ENCODE measurements at regions not wholly inside any gene's neighbourhood (a gene's known extent, or its start where the extent isn't known, plus 50 kb on each side); places are given as distances from the start of the nearest gene placed in this dataset.
A peak's percentile ranks its signal among the peaks of the same experiment; 100 is the strongest.

- H3K36me3 Mint-ChIP-seq (ENCODE audit: low read depth), result no peaks in the 10 kb centered on the region
- TF ChIP-seq CTCF (IDR thresholded peaks at IDR 0.05; ENCODE audit: unreplicated experiment in 3 of 3), result no peak
- H3K4me3 Mint-ChIP-seq, result no peak overlapping the region
- peaks cover 15% of the 10 kb centered on the region for H3K4me1 Mint-ChIP-seq
- H3K9me3 Mint-ChIP-seq, result peaks cover 3% of the 10 kb centered on the region
- H3K27me3 Mint-ChIP-seq (ENCODE audit: low read depth), result no peaks in the 10 kb centered on the region
- no peak overlapping the region for H3K27ac Mint-ChIP-seq
Measured at GRCh38 chr9:81466981-81467380, 222.4 kb downstream of the TLE1 start.

DNA sequence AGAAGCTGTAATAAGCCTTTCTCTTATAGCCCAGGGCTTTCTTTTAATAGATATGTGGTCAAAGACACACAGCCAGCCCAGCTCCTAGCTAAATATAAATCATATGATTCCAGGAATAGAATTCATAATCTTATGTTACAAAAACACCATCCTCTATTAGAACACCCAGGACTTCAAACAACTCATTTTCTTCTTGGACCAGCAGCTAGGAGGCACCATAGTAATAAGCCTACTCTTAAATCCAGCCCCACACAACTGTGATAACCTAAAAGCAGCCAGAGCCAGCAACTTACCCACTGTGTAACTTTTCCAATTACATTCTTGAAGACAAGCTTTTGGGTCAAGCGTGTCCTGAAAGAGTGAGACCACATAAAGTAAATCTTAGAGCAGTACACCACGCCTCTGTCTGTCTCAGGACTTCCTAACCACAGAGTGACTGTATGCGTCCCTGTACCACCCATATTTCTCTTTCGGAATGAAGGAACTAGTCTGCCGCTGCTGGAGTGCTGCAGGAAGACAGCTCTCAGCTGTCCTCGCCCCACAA, 223.8 kb downstream of the TLE1 start:
- H3K4me3 Mint-ChIP-seq, result peak overlapping the region in 1 of 3 experiments; percentile 1
- H3K27ac Mint-ChIP-seq, result peak overlapping the region; percentile 22 to 60 (median 46)
- H3K36me3 Mint-ChIP-seq (ENCODE audit: low read depth), result no peaks in the 10 kb centered on the region
- H3K4me1 Mint-ChIP-seq, result peaks cover 23% of the 10 kb centered on the region
- no peaks in the 10 kb centered on the region for H3K27me3 Mint-ChIP-seq (ENCODE audit: low read depth)
- peaks cover 5% of the 10 kb centered on the region for H3K9me3 Mint-ChIP-seq
- TF ChIP-seq CTCF (IDR thresholded peaks at IDR 0.05; ENCODE audit: unreplicated experiment in 3 of 3), result no peak

GRCh38 chr9:81462801-81463200, 226.5 kb downstream of the TLE1 start:
- no peak for TF ChIP-seq CTCF (IDR thresholded peaks at IDR 0.05; ENCODE audit: unreplicated experiment in 3 of 3)
- Mint-ChIP-seq H3K36me3 (ENCODE audit: low read depth) (no peaks in the 10 kb centered on the region), H3K9me3 (peaks cover 17% of the 10 kb centered on the region), H3K27ac (no peak overlapping the region), H3K27me3 (ENCODE audit: low read depth) (no peaks in the 10 kb centered on the region), H3K4me3 (no peak overlapping the region), H3K4me1 (peaks cover 29% of the 10 kb centered on the region)

- Mint-ChIP-seq H3K4me3 (no peak overlapping the region), H3K36me3 (ENCODE audit: low read depth) (no peaks in the 10 kb centered on the region), H3K4me1 (peaks cover 24% of the 10 kb centered on the region), H3K9me3 (peaks cover 17% of the 10 kb centered on the region), H3K27me3 (ENCODE audit: low read depth) (no peaks in the 10 kb centered on the region), H3K27ac (peak overlapping the region; percentile 71 to 82 (median 79))
- TF ChIP-seq CTCF (IDR thresholded peaks at IDR 0.05; ENCODE audit: unreplicated experiment in 3 of 3), result no peak
Measured at GRCh38 chr9:81461196-81461595, 228.2 kb downstream of the TLE1 start.

DNA sequence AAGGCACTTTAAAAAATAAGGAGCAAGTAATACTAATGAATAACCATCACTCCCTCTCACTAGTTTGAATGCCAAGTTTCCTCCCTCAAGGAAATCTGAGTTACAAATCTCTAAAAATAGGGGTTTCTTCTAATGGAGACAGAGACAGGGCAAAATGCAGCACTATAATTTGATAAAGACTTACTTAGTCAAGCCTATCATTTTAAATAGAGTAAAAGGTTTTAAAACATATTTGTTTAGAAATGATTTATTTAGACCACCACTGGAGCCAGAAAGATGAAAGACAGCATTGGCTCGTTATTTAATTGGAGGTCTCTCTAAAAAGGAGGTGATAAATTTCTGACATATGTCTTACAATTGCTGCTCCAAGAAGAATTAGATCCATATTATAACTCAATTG, 228.7 kb downstream of the TLE1 start:
- no peak overlapping the region for H3K4me3 Mint-ChIP-seq
- H3K27me3 Mint-ChIP-seq (ENCODE audit: low read depth), result no peaks in the 10 kb centered on the region
- H3K4me1 Mint-ChIP-seq, result peaks cover 21% of the 10 kb centered on the region
- H3K27ac Mint-ChIP-seq, result peak overlapping the region; percentile 71 to 82 (median 79)
- H3K9me3 Mint-ChIP-seq, result peaks cover 17% of the 10 kb centered on the region
- no peak for TF ChIP-seq CTCF (IDR thresholded peaks at IDR 0.05; ENCODE audit: unreplicated experiment in 3 of 3)
- H3K36me3 Mint-ChIP-seq (ENCODE audit: low read depth), result no peaks in the 10 kb centered on the region

DNA sequence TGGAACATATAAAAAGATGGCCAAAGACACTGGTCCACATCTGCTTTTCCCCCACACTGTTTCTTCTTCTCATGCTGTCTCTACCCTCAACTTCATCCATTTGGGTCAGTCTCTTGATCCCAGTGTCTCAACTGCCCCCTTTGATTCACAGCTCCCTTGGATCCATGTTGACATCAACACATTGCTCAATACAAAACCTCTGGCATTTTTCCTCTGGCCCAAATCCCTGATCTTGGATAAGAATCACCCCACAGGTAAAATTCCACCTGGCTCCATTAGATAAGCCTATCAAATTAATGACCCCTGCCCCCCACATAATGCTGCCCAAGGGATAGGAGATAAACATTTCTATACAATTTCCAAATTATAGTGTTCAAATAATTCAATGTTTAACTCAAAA, 229.8 kb downstream of the TLE1 start:
- Mint-ChIP-seq H3K27ac (no peak overlapping the region), H3K36me3 (ENCODE audit: low read depth) (no peaks in the 10 kb centered on the region), H3K4me1 (peaks cover 14% of the 10 kb centered on the region), H3K9me3 (peaks cover 17% of the 10 kb centered on the region), H3K27me3 (ENCODE audit: low read depth) (no peaks in the 10 kb centered on the region), H3K4me3 (no peak overlapping the region)
- no peak for TF ChIP-seq CTCF (IDR thresholded peaks at IDR 0.05; ENCODE audit: unreplicated experiment in 3 of 3)
